ENCODE measurements at regions not wholly inside any gene's neighbourhood (a gene's known extent, or its start where the extent isn't known, plus 50 kb on each side); places are given as distances from the start of the nearest gene placed in this dataset.

- TF ChIP-seq, protein P1, sequence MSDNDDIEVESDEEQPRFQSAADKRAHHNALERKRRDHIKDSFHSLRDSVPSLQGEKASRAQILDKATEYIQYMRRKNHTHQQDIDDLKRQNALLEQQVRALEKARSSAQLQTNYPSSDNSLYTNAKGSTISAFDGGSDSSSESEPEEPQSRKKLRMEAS (IDR thresholded peaks at IDR 0.05; ENCODE audit: low read depth, low read length): no peak
- TF ChIP-seq CREB1 (IDR thresholded peaks at IDR 0.05; ENCODE audit: low read depth) (no peak), GABPA (IDR thresholded peaks at IDR 0.05; ENCODE audit: low read depth) (no peak), EGR1 (IDR thresholded peaks at IDR 0.05; ENCODE audit: borderline replicate concordance in 1 of 2, low read depth in 2 of 2, low read length in 2 of 2) (no peak), NFYB (IDR thresholded peaks at IDR 0.05; ENCODE audit: insufficient read depth, low read depth, low read length) (no peak), JUND (IDR thresholded peaks at IDR 0.05; ENCODE audit: low read depth, low read length) (no peak), SIN3A (IDR thresholded peaks at IDR 0.05; ENCODE audit: low read depth, low read length) (no peak), SMC3 (IDR thresholded peaks at IDR 0.05; ENCODE audit: borderline replicate concordance, low read length) (no peak), ZBTB33 (IDR thresholded peaks at IDR 0.05) (no peak), NRF1 (conservative IDR thresholded peaks at IDR 0.05; ENCODE audit: low read depth, low read length) (no peak)
- TF ChIP-seq, protein P2, sequence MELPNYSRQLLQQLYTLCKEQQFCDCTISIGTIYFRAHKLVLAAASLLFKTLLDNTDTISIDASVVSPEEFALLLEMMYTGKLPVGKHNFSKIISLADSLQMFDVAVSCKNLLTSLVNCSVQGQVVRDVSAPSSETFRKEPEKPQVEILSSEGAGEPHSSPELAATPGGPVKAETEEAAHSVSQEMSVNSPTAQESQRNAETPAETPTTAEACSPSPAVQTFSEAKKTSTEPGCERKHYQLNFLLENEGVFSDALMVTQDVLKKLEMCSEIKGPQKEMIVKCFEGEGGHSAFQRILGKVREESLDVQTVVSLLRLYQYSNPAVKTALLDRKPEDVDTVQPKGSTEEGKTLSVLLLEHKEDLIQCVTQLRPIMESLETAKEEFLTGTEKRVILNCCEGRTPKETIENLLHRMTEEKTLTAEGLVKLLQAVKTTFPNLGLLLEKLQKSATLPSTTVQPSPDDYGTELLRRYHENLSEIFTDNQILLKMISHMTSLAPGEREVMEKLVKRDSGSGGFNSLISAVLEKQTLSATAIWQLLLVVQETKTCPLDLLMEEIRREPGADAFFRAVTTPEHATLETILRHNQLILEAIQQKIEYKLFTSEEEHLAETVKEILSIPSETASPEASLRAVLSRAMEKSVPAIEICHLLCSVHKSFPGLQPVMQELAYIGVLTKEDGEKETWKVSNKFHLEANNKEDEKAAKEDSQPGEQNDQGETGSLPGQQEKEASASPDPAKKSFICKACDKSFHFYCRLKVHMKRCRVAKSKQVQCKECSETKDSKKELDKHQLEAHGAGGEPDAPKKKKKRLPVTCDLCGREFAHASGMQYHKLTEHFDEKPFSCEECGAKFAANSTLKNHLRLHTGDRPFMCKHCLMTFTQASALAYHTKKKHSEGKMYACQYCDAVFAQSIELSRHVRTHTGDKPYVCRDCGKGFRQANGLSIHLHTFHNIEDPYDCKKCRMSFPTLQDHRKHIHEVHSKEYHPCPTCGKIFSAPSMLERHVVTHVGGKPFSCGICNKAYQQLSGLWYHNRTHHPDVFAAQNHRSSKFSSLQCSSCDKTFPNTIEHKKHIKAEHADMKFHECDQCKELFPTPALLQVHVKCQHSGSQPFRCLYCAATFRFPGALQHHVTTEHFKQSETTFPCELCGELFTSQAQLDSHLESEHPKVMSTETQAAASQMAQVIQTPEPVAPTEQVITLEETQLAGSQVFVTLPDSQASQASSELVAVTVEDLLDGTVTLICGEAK (IDR thresholded peaks at IDR 0.05; ENCODE audit: borderline replicate concordance): no peak
- TF ChIP-seq, protein P3, sequence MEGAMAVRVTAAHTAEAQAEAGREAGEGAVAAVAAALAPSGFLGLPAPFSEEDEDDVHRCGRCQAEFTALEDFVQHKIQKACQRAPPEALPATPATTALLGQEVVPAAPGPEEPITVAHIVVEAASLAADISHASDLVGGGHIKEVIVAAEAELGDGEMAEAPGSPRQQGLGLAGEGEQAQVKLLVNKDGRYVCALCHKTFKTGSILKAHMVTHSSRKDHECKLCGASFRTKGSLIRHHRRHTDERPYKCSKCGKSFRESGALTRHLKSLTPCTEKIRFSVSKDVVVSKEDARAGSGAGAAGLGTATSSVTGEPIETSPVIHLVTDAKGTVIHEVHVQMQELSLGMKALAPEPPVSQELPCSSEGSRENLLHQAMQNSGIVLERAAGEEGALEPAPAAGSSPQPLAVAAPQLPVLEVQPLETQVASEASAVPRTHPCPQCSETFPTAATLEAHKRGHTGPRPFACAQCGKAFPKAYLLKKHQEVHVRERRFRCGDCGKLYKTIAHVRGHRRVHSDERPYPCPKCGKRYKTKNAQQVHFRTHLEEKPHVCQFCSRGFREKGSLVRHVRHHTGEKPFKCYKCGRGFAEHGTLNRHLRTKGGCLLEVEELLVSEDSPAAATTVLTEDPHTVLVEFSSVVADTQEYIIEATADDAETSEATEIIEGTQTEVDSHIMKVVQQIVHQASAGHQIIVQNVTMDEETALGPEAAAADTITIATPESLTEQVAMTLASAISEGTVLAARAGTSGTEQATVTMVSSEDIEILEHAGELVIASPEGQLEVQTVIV (IDR thresholded peaks at IDR 0.05; ENCODE audit: borderline replicate concordance, partially characterized antibody): no peak
- TF ChIP-seq, protein P4, sequence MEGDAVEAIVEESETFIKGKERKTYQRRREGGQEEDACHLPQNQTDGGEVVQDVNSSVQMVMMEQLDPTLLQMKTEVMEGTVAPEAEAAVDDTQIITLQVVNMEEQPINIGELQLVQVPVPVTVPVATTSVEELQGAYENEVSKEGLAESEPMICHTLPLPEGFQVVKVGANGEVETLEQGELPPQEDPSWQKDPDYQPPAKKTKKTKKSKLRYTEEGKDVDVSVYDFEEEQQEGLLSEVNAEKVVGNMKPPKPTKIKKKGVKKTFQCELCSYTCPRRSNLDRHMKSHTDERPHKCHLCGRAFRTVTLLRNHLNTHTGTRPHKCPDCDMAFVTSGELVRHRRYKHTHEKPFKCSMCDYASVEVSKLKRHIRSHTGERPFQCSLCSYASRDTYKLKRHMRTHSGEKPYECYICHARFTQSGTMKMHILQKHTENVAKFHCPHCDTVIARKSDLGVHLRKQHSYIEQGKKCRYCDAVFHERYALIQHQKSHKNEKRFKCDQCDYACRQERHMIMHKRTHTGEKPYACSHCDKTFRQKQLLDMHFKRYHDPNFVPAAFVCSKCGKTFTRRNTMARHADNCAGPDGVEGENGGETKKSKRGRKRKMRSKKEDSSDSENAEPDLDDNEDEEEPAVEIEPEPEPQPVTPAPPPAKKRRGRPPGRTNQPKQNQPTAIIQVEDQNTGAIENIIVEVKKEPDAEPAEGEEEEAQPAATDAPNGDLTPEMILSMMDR (IDR thresholded peaks at IDR 0.05 in 2 of 3, conservative IDR thresholded peaks at IDR 0.05 in 1 of 3; ENCODE audit: control insufficient read depth in 2 of 3, extremely low read depth in 1 of 3, insufficient read depth in 1 of 3, low read depth in 3 of 3, low read length in 3 of 3): no peak
- TF ChIP-seq, protein P5, sequence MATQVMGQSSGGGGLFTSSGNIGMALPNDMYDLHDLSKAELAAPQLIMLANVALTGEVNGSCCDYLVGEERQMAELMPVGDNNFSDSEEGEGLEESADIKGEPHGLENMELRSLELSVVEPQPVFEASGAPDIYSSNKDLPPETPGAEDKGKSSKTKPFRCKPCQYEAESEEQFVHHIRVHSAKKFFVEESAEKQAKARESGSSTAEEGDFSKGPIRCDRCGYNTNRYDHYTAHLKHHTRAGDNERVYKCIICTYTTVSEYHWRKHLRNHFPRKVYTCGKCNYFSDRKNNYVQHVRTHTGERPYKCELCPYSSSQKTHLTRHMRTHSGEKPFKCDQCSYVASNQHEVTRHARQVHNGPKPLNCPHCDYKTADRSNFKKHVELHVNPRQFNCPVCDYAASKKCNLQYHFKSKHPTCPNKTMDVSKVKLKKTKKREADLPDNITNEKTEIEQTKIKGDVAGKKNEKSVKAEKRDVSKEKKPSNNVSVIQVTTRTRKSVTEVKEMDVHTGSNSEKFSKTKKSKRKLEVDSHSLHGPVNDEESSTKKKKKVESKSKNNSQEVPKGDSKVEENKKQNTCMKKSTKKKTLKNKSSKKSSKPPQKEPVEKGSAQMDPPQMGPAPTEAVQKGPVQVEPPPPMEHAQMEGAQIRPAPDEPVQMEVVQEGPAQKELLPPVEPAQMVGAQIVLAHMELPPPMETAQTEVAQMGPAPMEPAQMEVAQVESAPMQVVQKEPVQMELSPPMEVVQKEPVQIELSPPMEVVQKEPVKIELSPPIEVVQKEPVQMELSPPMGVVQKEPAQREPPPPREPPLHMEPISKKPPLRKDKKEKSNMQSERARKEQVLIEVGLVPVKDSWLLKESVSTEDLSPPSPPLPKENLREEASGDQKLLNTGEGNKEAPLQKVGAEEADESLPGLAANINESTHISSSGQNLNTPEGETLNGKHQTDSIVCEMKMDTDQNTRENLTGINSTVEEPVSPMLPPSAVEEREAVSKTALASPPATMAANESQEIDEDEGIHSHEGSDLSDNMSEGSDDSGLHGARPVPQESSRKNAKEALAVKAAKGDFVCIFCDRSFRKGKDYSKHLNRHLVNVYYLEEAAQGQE (IDR thresholded peaks at IDR 0.05; ENCODE audit: low read depth, low read length): no peak
Observed at GRCh38 chr7:18144166-18144565, 116.5 kb upstream of the PRPS1L1 start.
